ENCODE measurements at regions not wholly inside any gene's neighbourhood (a gene's known extent, or its start where the extent isn't known, plus 50 kb on each side); places are given as distances from the start of the nearest gene placed in this dataset.

- dilution Hi-C loops (cut with MboI; ENCODE audit: extremely low pct_ligation_motif_present, low sequenced_read_pairs), result no loop called here
- no peak overlapping the region for H2AFZ ChIP-seq (ENCODE audit: low read depth, low read length)
- no peaks in the 10 kb centered on the region for H3K9me3 ChIP-seq (replicated peaks; ENCODE audit: control insufficient read depth, insufficient read depth, low read length)
- intact Hi-C loops (cut with micrococcal nuclease), result no loop called here
- ChIA-PET CTCF (no interaction called here), POLR2A (no interaction called here)
- no peak overlapping the region for H3K9ac ChIP-seq (replicated peaks; ENCODE audit: extremely low read depth, insufficient read depth, low read length)
- no peaks in the 10 kb centered on the region for H3K27me3 ChIP-seq (ENCODE audit: control insufficient read depth in 2 of 2, insufficient read depth in 2 of 2, low read length in 2 of 2)
- H3K9me1 ChIP-seq (replicated peaks; ENCODE audit: control insufficient read depth, extremely low read depth, insufficient read depth, low read length), result no peaks in the 10 kb centered on the region
- no peak for FAIRE-seq
- no peak overlapping the region for H3K4me2 ChIP-seq (ENCODE audit: insufficient read depth, low read length)
- no peak overlapping the region for H3K4me3 ChIP-seq (replicated peaks in 1 of 3; ENCODE audit: insufficient read depth in 1 of 3, low read depth in 1 of 3, low read length in 3 of 3)
- TF ChIP-seq JUN (IDR thresholded peaks at IDR 0.05; ENCODE audit: borderline replicate concordance, insufficient read depth, insufficient read length, low read depth) (no peak), MYC (IDR thresholded peaks at IDR 0.05; ENCODE audit: low read depth, low read length) (no peak), POLR2A (IDR thresholded peaks at IDR 0.05; ENCODE audit: low read depth, low read length) (no peak), EZH2 (IDR thresholded peaks at IDR 0.05; ENCODE audit: borderline replicate concordance, low read depth, low read length, severe bottlenecking) (no peak), POLR2AphosphoS5 (IDR thresholded peaks at IDR 0.05; ENCODE audit: insufficient read depth, low read depth, low read length) (no peak), FOS (IDR thresholded peaks at IDR 0.05; ENCODE audit: borderline replicate concordance, insufficient read depth, low read length) (no peak), GATA2 (IDR thresholded peaks at IDR 0.05; ENCODE audit: insufficient read depth, insufficient read length, low read depth, low read length) (no peak), MAX (IDR thresholded peaks at IDR 0.05; ENCODE audit: insufficient read depth, insufficient read length) (no peak)
- TF ChIP-seq, protein P1, sequence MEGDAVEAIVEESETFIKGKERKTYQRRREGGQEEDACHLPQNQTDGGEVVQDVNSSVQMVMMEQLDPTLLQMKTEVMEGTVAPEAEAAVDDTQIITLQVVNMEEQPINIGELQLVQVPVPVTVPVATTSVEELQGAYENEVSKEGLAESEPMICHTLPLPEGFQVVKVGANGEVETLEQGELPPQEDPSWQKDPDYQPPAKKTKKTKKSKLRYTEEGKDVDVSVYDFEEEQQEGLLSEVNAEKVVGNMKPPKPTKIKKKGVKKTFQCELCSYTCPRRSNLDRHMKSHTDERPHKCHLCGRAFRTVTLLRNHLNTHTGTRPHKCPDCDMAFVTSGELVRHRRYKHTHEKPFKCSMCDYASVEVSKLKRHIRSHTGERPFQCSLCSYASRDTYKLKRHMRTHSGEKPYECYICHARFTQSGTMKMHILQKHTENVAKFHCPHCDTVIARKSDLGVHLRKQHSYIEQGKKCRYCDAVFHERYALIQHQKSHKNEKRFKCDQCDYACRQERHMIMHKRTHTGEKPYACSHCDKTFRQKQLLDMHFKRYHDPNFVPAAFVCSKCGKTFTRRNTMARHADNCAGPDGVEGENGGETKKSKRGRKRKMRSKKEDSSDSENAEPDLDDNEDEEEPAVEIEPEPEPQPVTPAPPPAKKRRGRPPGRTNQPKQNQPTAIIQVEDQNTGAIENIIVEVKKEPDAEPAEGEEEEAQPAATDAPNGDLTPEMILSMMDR (IDR thresholded peaks at IDR 0.05; ENCODE audit: extremely low read depth in 1 of 2, insufficient read depth in 1 of 2, low read depth in 1 of 2, low read length in 2 of 2), result no peak
- no peak overlapping the region for H3K27ac ChIP-seq (ENCODE audit: insufficient read depth, low read depth, low read length)
- H3K79me2 ChIP-seq (ENCODE audit: control insufficient read depth, insufficient read depth, low read length), result no peaks in the 10 kb centered on the region
- DNase-seq (ENCODE audit: low read depth, low spot score), result no peak
- no peaks in the 10 kb centered on the region for H4K20me1 ChIP-seq (replicated peaks; ENCODE audit: control insufficient read depth, extremely low read depth, insufficient read depth, low read length)
- H3K4me1 ChIP-seq (ENCODE audit: control insufficient read depth, extremely low read depth, insufficient read depth, low read length), result no peaks in the 10 kb centered on the region
- H3K36me3 ChIP-seq (ENCODE audit: control insufficient read depth in 2 of 2, extremely low read depth in 1 of 2, insufficient read depth in 2 of 2, low read length in 2 of 2), result no peaks in the 10 kb centered on the region
- BruUV-seq (replicated peaks), result no TSS peak
These were observed 271.5 kb upstream of the TBL1XR1 start for GRCh38 chr3:177468816-177469215.
